K562 (cell line): ENCODE measurements at regions not wholly inside any gene's neighbourhood (a gene's known extent, or its start where the extent isn't known, plus 50 kb on each side); places are given as distances from the start of the nearest gene placed in this dataset.
A peak's percentile ranks its signal among the peaks of the same experiment; 100 is the strongest.

Experiments used
- ARID2 ChIP-seq: fragments of 450-650 bp; IDR thresholded peaks from 2 replicates; pipeline ENCODE4 v1.6.1; 2017; ENCODE audit warnings: antibody characterized with exemption, mild to moderate bottlenecking
- CEBPG ChIP-seq, 3 experiments: fragments of 200-800 bp in 1 of 3; sonication (Bioruptor generic) in 1 of 3; sonication (generic) in 1 of 3; formaldehyde crosslinking in 1 of 3; IDR thresholded peaks in 2 of 3; conservative IDR thresholded peaks in 1 of 3; 2 replicates each; pipeline versions ENCODE4 v1.6.1 to v1.8.0; 2016 to 2022; ENCODE audit warnings: missing compliant biosample characterization in 2 of 3, missing genetic modification characterization in 2 of 3, mild to moderate bottlenecking in 1 of 3, missing genetic modification reagents in 1 of 3
- HNRNPH1 ChIP-seq: fragments of 200-400 bp; formaldehyde crosslinking; optimal IDR thresholded peaks from 2 replicates; pipeline ENCODE3; 2017; ENCODE audit warnings: low read depth, mild to moderate bottlenecking, low read length, moderate library complexity
- JUN ChIP-seq, 2 experiments: sonication (generic) in 1 of 2; formaldehyde crosslinking in 1 of 2; IDR thresholded peaks; 2 replicates each; pipeline versions ENCODE4 v1.6.1 to v1.8.0; 2012 to 2022; ENCODE audit warnings: borderline replicate concordance in 2 of 2, mild to moderate bottlenecking in 2 of 2, improper control_type of control experiment in 1 of 2, low read depth in 1 of 2, low read length in 1 of 2, missing genetic modification reagents in 1 of 2
- ZC3H4 ChIP-seq: sonication (generic); formaldehyde crosslinking; IDR thresholded peaks from 2 replicates; pipeline ENCODE4 v1.9.0; 2021; ENCODE audit warnings: missing genetic modification reagents, borderline replicate concordance
- ZNF165 ChIP-seq: fragments of 250-450 bp; sonication (Bioruptor Pico); IDR thresholded peaks from 2 replicates; pipeline ENCODE4 v1.4.0; 2020; ENCODE audit warnings: borderline replicate concordance
- ZNF23 ChIP-seq: fragments of 250-450 bp; sonication (Bioruptor Pico); IDR thresholded peaks from 2 replicates; pipeline ENCODE4 v1.4.0; 2020; ENCODE audit warnings: mild to moderate bottlenecking
- TF ChIP-seq, protein P1 (sequence below): sonication (generic); formaldehyde crosslinking; IDR thresholded peaks from 2 replicates; pipeline ENCODE4 v1.8.1; 2022; ENCODE audit warnings: missing genetic modification reagents
- TF ChIP-seq, protein P2 (sequence below), 2 experiments: IDR thresholded peaks in 1 of 2; conservative IDR thresholded peaks in 1 of 2; 2 replicates each; pipeline ENCODE4 v1.6.1; 2016; ENCODE audit warnings: low read depth in 2 of 2, mild to moderate bottlenecking in 1 of 2, missing compliant biosample characterization in 1 of 2, missing genetic modification characterization in 1 of 2, moderate library complexity in 1 of 2
- TF ChIP-seq, protein P3 (sequence below): fragments of 250-450 bp; sonication (Bioruptor Pico); IDR thresholded peaks from 2 replicates; pipeline ENCODE4 v1.8.0; 2022; ENCODE audit warnings: moderate library complexity, mild to moderate bottlenecking, inconsistent platforms

DNA sequence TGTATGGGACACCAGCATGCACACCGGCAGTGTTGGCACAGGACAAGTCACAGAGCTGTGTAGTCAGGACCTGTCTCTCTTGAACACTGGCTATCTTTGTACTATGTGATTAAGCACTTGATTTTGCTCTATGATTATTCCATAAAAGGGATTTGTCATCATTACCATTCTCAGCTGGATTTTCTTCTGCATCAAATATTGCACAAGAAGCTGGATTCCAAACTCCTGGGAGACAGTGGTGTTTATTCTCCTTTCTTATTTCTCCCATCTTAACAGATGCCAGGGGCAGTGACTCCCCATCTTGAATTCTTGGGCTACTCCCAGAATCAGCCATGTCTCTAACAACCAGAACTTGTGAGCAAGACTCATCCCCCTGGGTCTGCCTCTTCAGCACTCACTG lies 62.5 kb upstream of the GNAZ start (continued):
- TF ChIP-seq, protein P1, sequence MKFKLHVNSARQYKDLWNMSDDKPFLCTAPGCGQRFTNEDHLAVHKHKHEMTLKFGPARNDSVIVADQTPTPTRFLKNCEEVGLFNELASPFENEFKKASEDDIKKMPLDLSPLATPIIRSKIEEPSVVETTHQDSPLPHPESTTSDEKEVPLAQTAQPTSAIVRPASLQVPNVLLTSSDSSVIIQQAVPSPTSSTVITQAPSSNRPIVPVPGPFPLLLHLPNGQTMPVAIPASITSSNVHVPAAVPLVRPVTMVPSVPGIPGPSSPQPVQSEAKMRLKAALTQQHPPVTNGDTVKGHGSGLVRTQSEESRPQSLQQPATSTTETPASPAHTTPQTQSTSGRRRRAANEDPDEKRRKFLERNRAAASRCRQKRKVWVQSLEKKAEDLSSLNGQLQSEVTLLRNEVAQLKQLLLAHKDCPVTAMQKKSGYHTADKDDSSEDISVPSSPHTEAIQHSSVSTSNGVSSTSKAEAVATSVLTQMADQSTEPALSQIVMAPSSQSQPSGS (CRISPR knock-in tag), result 0 out of 2 replicates have a peak, but pooled peaks have one; percentile 71
- TF ChIP-seq ZNF165 (CRISPR knock-in tag) (no peak), ARID2 (no peak), ZNF23 (CRISPR knock-in tag) (no peak), ZC3H4 (CRISPR knock-in tag) (peak; percentile 86; the same call in 1 of the 2 replicates), HNRNPH1 (no peak), CEBPG (CRISPR knock-in tag; IDR thresholded peaks at IDR 0.05) (peak; percentile 27; the same call in 1 of the 2 replicates), CEBPG (tag; conservative IDR thresholded peaks at IDR 0.05 in 1 of 2, IDR thresholded peaks at IDR 0.05 in 1 of 2) (peak in 1 of 2 experiments; percentile 56; a peak in 1 of 4 replicates), JUN (IDR thresholded peaks at IDR 0.05; ENCODE audit: borderline replicate concordance, low read depth, low read length) (no peak), JUN (CRISPR knock-in tag; IDR thresholded peaks at IDR 0.05; ENCODE audit: borderline replicate concordance) (0 out of 2 replicates have a peak, but pooled peaks have one; percentile 56)
- TF ChIP-seq, protein P2, sequence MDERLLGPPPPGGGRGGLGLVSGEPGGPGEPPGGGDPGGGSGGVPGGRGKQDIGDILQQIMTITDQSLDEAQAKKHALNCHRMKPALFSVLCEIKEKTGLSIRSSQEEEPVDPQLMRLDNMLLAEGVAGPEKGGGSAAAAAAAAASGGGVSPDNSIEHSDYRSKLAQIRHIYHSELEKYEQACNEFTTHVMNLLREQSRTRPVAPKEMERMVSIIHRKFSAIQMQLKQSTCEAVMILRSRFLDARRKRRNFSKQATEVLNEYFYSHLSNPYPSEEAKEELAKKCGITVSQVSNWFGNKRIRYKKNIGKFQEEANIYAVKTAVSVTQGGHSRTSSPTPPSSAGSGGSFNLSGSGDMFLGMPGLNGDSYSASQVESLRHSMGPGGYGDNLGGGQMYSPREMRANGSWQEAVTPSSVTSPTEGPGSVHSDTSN (CRISPR knock-in tag; IDR thresholded peaks at IDR 0.05; ENCODE audit: low read depth), result no peak
- TF ChIP-seq, protein P2 (tag; conservative IDR thresholded peaks at IDR 0.05; ENCODE audit: low read depth), result no peak
- TF ChIP-seq, protein P3, sequence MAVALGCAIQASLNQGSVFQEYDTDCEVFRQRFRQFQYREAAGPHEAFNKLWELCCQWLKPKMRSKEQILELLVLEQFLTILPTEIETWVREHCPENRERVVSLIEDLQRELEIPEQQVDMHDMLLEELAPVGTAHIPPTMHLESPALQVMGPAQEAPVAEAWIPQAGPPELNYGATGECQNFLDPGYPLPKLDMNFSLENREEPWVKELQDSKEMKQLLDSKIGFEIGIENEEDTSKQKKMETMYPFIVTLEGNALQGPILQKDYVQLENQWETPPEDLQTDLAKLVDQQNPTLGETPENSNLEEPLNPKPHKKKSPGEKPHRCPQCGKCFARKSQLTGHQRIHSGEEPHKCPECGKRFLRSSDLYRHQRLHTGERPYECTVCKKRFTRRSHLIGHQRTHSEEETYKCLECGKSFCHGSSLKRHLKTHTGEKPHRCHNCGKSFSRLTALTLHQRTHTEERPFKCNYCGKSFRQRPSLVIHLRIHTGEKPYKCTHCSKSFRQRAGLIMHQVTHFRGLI, result no peak
